Calu3 (cell line): ENCODE measurements at regions not wholly inside any gene's neighbourhood (a gene's known extent, or its start where the extent isn't known, plus 50 kb on each side); places are given as distances from the start of the nearest gene placed in this dataset.
A peak's percentile ranks its signal among the peaks of the same experiment; 100 is the strongest.
"Not testable (repeated sequence)": the region's sequence is repeated elsewhere in the genome, so short reads cannot be mapped to it uniquely, and the experiment has no call there.

Source experiments
- BruUV-seq: library from RNA; stranded (reverse); fragments of 400-500 nt; replicated peaks from 2 replicates; lab custom pipeline; 2021; lab: Mats Ljungman, UMichigan
- CTCF ChIA-PET: fragments of 300-600 bp; sonication (Branson Sonifier 250); formaldehyde crosslinking; loops from one replicate; lab custom pipeline; 2022; ENCODE audit warnings: antibody characterized with exemption; lab: Charles Lee
- DNase-seq: peaks from one replicate; pipeline ENCODE4 v3.0.0; 2022
- H3K27ac Mint-ChIP-seq: one replicate; pipeline ENCODE4 v1.8.0; 2022; ENCODE audit warnings: mixed read lengths; ENCODE audit not compliant: unreplicated experiment
- H3K27me3 Mint-ChIP-seq: one replicate; pipeline ENCODE4 v1.8.0; 2022; ENCODE audit warnings: mixed read lengths; ENCODE audit not compliant: unreplicated experiment
- H3K36me3 Mint-ChIP-seq: one replicate; pipeline ENCODE4 v1.8.0; 2022; ENCODE audit warnings: mild to moderate bottlenecking, moderate library complexity, mixed read lengths; ENCODE audit not compliant: insufficient read depth, unreplicated experiment
- H3K4me1 Mint-ChIP-seq: one replicate; pipeline ENCODE4 v1.8.0; 2022; ENCODE audit warnings: mild to moderate bottlenecking, low read depth, mixed read lengths; ENCODE audit not compliant: unreplicated experiment
- H3K4me3 Mint-ChIP-seq: one replicate; pipeline ENCODE4 v1.8.0; 2022; ENCODE audit warnings: mild to moderate bottlenecking, low read depth, moderate library complexity, mixed read lengths; ENCODE audit not compliant: unreplicated experiment
- H3K9me3 Mint-ChIP-seq: one replicate; pipeline ENCODE4 v1.8.0; 2022; ENCODE audit warnings: low read depth, mixed read lengths; ENCODE audit not compliant: unreplicated experiment
- CTCF ChIP-seq: fragments of 200-600 bp; IDR thresholded peaks from one replicate; pipeline ENCODE4 v1.8.0; 2022; ENCODE audit warnings: antibody characterized with exemption; ENCODE audit not compliant: unreplicated experiment
- intact Hi-C: fragments of 100-400 bp; cut with micrococcal nuclease; formaldehyde crosslinking; loops from one replicate; pipeline ENCODE4 v1.10.0; 2022; ENCODE audit not compliant: unreplicated experiment

- DNase-seq, result peak; percentile 17
- no peak overlapping the region for H3K27ac Mint-ChIP-seq
- intact Hi-C loops, result no loop called here
- no peaks in the 10 kb centered on the region for H3K9me3 Mint-ChIP-seq
- no TSS peak for BruUV-seq
- CTCF ChIA-PET, result no interaction called here
- H3K4me3 Mint-ChIP-seq, result no peak overlapping the region
- no peaks in the 10 kb centered on the region for H3K27me3 Mint-ChIP-seq
- peaks cover 29% of the 10 kb centered on the region for H3K4me1 Mint-ChIP-seq
- H3K36me3 Mint-ChIP-seq, result no peaks in the 10 kb centered on the region
- TF ChIP-seq CTCF, result no peak
These were observed 85.1 kb upstream of the LCORL start for GRCh38 chr4:18106620-18107019.

GRCh38 chr4:18105030-18106011, 83.8 kb upstream of the LCORL start:
- Mint-ChIP-seq H3K27ac (no peak overlapping the region), H3K4me1 (peaks cover 29% of the 10 kb centered on the region), H3K36me3 (no peaks in the 10 kb centered on the region), H3K27me3 (no peaks in the 10 kb centered on the region), H3K4me3 (no peak overlapping the region), H3K9me3 (no peaks in the 10 kb centered on the region)
- intact Hi-C loops, result no loop called here
- BruUV-seq, result no TSS peak
- CTCF ChIA-PET, result no interaction called here
- TF ChIP-seq CTCF, result no peak
- DNase-seq, result no peak

- TF ChIP-seq CTCF, result no peak
- intact Hi-C loops, result no loop called here
- CTCF ChIA-PET, result no interaction called here
- H3K4me3 Mint-ChIP-seq, result no peak overlapping the region
- H3K9me3 Mint-ChIP-seq, result no peaks in the 10 kb centered on the region
- no peak overlapping the region for H3K27ac Mint-ChIP-seq
- no peak for DNase-seq
- peaks cover 29% of the 10 kb centered on the region for H3K4me1 Mint-ChIP-seq
- H3K27me3 Mint-ChIP-seq, result no peaks in the 10 kb centered on the region
- BruUV-seq, result no TSS peak
- H3K36me3 Mint-ChIP-seq, result no peaks in the 10 kb centered on the region
These were observed 82.5 kb upstream of the LCORL start for GRCh38 chr4:18103876-18104605.

- H3K27me3 Mint-ChIP-seq, result no peaks in the 10 kb centered on the region
- DNase-seq, result no peak
- no TSS peak for BruUV-seq
- H3K4me1 Mint-ChIP-seq, result peaks cover 6% of the 10 kb centered on the region
- no peaks in the 10 kb centered on the region for H3K9me3 Mint-ChIP-seq
- no peak overlapping the region for H3K4me3 Mint-ChIP-seq
- CTCF ChIA-PET, result no interaction called here
- H3K27ac Mint-ChIP-seq, result no peak overlapping the region
- no peaks in the 10 kb centered on the region for H3K36me3 Mint-ChIP-seq
- intact Hi-C loops, result no loop called here
- no peak for TF ChIP-seq CTCF
These were observed 79.1 kb upstream of the LCORL start for GRCh38 chr4:18100657-18101056.

GRCh38 chr4:18090447-18090846, 68.9 kb upstream of the LCORL start:
- H3K4me3 Mint-ChIP-seq, H3K27me3 Mint-ChIP-seq, BruUV-seq, H3K27ac Mint-ChIP-seq, H3K4me1 Mint-ChIP-seq, DNase-seq, H3K9me3 Mint-ChIP-seq, intact Hi-C loops, H3K36me3 Mint-ChIP-seq, CTCF ChIA-PET: not testable (repeated sequence)
